Hepatocyte (in vitro differentiated cells): ENCODE measurements at regions not wholly inside any gene's neighbourhood (a gene's known extent, or its start where the extent isn't known, plus 50 kb on each side); places are given as distances from the start of the nearest gene placed in this dataset.

ENCODE experiments used
- DNase-seq: peaks from one replicate; pipeline ENCODE4 v3.0.0-alpha.2; 2016; ENCODE audit warnings: low spot score
- H2AFZ ChIP-seq: fragments of 200-600 bp; sonication (generic); 2 replicates; pipeline ENCODE4 v1.6.0; 2016; ENCODE audit warnings: antibody characterized with exemption, mild to moderate bottlenecking
- H3K27ac ChIP-seq: fragments of 200-600 bp; sonication (generic); 2 replicates; pipeline ENCODE4 v1.5.1; 2016; ENCODE audit warnings: mild to moderate bottlenecking
- H3K27me3 ChIP-seq: fragments of 200-600 bp; sonication (generic); 2 replicates; pipeline ENCODE4 v1.6.1; 2016
- H3K36me3 ChIP-seq: fragments of 200-600 bp; sonication (generic); replicated peaks from 2 replicates; pipeline ENCODE4 v1.5.1; 2016; ENCODE audit warnings: low read depth; ENCODE audit not compliant: insufficient read depth
- H3K4me1 ChIP-seq: fragments of 200-600 bp; sonication (generic); 2 replicates; pipeline ENCODE4 v1.5.1; 2016; ENCODE audit warnings: mild to moderate bottlenecking, moderate library complexity; ENCODE audit not compliant: insufficient read depth
- H3K4me2 ChIP-seq: fragments of 200-600 bp; sonication (generic); 2 replicates; pipeline ENCODE4 v1.6.0; 2016
- H3K4me3 ChIP-seq: fragments of 200-600 bp; sonication (generic); 2 replicates; pipeline ENCODE4 v1.5.1; 2016; ENCODE audit warnings: mild to moderate bottlenecking
- H3K79me2 ChIP-seq: fragments of 200-600 bp; sonication (generic); 2 replicates; pipeline ENCODE4 v1.6.0; 2017; ENCODE audit warnings: mild to moderate bottlenecking
- H3K9me2 ChIP-seq: fragments of 200-600 bp; sonication (generic); replicated peaks from 2 replicates; pipeline ENCODE4 v1.6.0; 2017; ENCODE audit warnings: mild to moderate bottlenecking; ENCODE audit not compliant: insufficient read depth
- H3K9me3 ChIP-seq: fragments of 200-600 bp; sonication (generic); 2 replicates; pipeline ENCODE4 v1.5.1; 2016; ENCODE audit warnings: low read depth, mild to moderate bottlenecking
- H4K20me1 ChIP-seq: fragments of 200-600 bp; sonication (generic); 2 replicates; pipeline ENCODE4 v1.6.0; 2016; ENCODE audit warnings: mild to moderate bottlenecking; ENCODE audit not compliant: insufficient read depth, poor library complexity, severe bottlenecking
- EZH2 ChIP-seq: fragments of 200-600 bp; sonication (generic); IDR thresholded peaks from 2 replicates; pipeline ENCODE4 v1.6.1; 2016; ENCODE audit warnings: antibody characterized with exemption, mild to moderate bottlenecking, borderline replicate concordance
- EZH2phosphoT487 ChIP-seq: fragments of 200-600 bp; sonication (generic); IDR thresholded peaks from one replicate; pipeline ENCODE4 v1.6.1; 2018; ENCODE audit warnings: antibody characterized with exemption, mild to moderate bottlenecking, low read depth, moderate library complexity; ENCODE audit not compliant: unreplicated experiment, severe bottlenecking
- WGBS: methylation state at CpG from one replicate; pipeline ENCODE4 v1.1.6; 2016; ENCODE audit warnings: low lambda C conversion rate; ENCODE audit errors: missing lambda C conversion rate; 5-methylcytosine and 5-hydroxymethylcytosine counted together
- TF ChIP-seq, protein P1 (sequence below): fragments of 200-600 bp; sonication (generic); IDR thresholded peaks from 2 replicates; pipeline ENCODE4 v1.5.1; 2016; ENCODE audit warnings: antibody characterized with exemption, mild to moderate bottlenecking; ENCODE audit not compliant: poor library complexity

DNA sequence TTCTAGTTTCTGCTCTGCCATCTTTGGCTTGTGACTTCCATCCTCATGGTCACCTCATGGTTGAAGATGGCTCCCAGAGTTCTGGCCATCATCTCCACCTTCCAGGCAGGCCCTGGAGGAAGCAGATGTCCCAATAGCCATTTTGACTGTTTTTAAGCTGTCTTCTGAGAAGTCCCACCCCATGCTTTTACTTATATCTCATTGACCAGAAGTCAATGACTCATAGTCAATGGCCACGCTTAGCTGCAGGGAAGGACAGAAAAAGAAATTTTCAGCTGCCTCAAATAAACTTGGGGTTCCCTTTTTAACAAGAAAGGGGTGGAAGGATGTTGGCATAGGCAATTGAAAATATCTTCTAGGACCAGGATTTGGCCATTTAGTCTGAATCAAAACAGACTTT, 168.1 kb downstream of the AACS start:
- 97% methylated on average over 1 of the region's 1 CpG for WGBS
- no peaks in the 10 kb centered on the region for H3K9me3 ChIP-seq
- TF ChIP-seq EZH2: no peak
- no peak for TF ChIP-seq EZH2phosphoT487
- TF ChIP-seq, protein P1, sequence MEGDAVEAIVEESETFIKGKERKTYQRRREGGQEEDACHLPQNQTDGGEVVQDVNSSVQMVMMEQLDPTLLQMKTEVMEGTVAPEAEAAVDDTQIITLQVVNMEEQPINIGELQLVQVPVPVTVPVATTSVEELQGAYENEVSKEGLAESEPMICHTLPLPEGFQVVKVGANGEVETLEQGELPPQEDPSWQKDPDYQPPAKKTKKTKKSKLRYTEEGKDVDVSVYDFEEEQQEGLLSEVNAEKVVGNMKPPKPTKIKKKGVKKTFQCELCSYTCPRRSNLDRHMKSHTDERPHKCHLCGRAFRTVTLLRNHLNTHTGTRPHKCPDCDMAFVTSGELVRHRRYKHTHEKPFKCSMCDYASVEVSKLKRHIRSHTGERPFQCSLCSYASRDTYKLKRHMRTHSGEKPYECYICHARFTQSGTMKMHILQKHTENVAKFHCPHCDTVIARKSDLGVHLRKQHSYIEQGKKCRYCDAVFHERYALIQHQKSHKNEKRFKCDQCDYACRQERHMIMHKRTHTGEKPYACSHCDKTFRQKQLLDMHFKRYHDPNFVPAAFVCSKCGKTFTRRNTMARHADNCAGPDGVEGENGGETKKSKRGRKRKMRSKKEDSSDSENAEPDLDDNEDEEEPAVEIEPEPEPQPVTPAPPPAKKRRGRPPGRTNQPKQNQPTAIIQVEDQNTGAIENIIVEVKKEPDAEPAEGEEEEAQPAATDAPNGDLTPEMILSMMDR: no peak

DNA sequence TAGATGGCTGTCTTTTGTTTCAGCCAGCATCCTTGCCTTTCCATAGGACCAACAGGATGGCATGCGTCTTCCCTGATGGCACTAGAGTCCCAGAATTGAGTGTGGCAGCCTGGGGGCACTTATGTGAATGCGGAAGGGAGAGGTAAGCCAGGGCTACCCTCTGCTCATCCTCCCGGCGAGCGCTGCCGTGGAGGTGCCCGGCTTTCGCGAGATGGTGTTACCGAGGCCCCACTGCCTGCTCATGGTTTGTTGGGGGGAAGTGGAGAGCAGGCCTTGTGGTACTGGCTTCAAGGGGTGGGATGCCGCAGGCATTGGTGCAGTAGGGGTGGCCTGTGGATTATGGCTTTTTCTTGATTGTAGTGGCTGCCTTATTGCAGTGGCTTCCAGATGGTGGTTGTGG, 174.3 kb downstream of the AACS start:
- no peaks in the 10 kb centered on the region for H3K9me3 ChIP-seq
- no peak overlapping the region for H3K4me3 ChIP-seq
- TF ChIP-seq, protein P1: no peak
- TF ChIP-seq EZH2phosphoT487: no peak
- no peak for TF ChIP-seq EZH2
- no peaks in the 10 kb centered on the region for H3K4me1 ChIP-seq
- H3K27me3 ChIP-seq: no peaks in the 10 kb centered on the region
- H3K36me3 ChIP-seq: no peaks in the 10 kb centered on the region
- no peak overlapping the region for H2AFZ ChIP-seq
- 98% methylated on average over 11 of the region's 11 CpGs for WGBS
- H4K20me1 ChIP-seq: no peaks in the 10 kb centered on the region
- H3K79me2 ChIP-seq: no peaks in the 10 kb centered on the region
- no peak for DNase-seq
- H3K4me2 ChIP-seq: no peak overlapping the region
- no peaks in the 10 kb centered on the region for H3K9me2 ChIP-seq
- no peak overlapping the region for H3K27ac ChIP-seq

More for the DNA sequence above, 168.1 kb downstream of the AACS start:
- H3K4me1 ChIP-seq: no peaks in the 10 kb centered on the region
- H3K27ac ChIP-seq: no peak overlapping the region
- H3K79me2 ChIP-seq: no peaks in the 10 kb centered on the region
- no peak overlapping the region for H3K4me2 ChIP-seq
- H4K20me1 ChIP-seq: no peaks in the 10 kb centered on the region
- H3K4me3 ChIP-seq: no peak overlapping the region
- H2AFZ ChIP-seq: no peak overlapping the region
- no peak for DNase-seq
- no peaks in the 10 kb centered on the region for H3K9me2 ChIP-seq
- no peaks in the 10 kb centered on the region for H3K36me3 ChIP-seq
- no peaks in the 10 kb centered on the region for H3K27me3 ChIP-seq

DNA sequence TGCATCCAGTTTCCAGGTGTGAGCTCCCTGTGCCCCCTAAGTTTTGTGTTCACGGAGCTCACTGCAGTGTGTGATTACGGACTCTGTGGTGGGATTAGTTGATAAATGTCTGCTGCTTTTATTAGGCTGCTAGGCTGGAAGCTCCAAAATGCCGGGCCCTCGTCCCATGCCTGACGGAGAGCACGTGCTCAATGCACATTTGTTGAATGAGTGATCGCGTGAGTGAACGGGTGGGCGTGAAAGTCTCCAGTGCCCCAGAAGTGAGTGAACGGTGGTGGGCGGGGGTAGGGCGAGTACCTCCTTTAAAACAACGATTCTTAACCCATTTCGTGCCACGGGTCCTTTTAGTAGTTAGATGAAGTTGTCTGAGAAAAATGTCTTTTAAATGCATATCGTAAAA, 175.5 kb downstream of the AACS start:
- Histone ChIP-seq H3K27me3 (no peaks in the 10 kb centered on the region), H3K4me2 (no peak overlapping the region), H3K4me3 (no peak overlapping the region), H3K27ac (no peak overlapping the region), H3K9me3 (no peaks in the 10 kb centered on the region), H3K79me2 (no peaks in the 10 kb centered on the region), H4K20me1 (no peaks in the 10 kb centered on the region), H2AFZ (no peak overlapping the region), H3K9me2 (no peaks in the 10 kb centered on the region), H3K36me3 (no peaks in the 10 kb centered on the region), H3K4me1 (no peaks in the 10 kb centered on the region)
- DNase-seq: no peak
- 72% methylated on average over 17 of the region's 17 CpGs for WGBS
- TF ChIP-seq, protein P1: no peak
- TF ChIP-seq EZH2phosphoT487 (no peak), EZH2 (no peak)

DNA sequence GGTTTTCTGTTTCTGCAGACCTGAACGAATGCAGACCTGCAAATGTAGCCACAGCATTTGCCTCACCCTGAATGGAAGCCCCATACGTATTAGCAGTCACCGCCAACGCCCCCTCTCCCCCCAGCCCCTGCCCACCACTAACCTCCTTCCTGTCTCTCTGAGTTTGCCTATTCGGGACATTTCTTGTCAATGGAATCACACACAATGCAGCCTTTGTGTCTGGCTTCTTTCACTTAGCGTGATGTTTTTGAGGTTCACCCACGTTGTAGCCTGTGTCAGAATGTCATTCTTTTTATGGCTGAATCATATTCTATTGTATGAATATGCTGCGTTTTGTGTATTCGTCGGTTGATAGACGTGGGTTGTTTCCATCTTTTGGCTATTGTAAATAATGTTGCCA, 178.6 kb downstream of the AACS start:
- Histone ChIP-seq H3K9me3 (no peaks in the 10 kb centered on the region), H3K4me3 (no peak overlapping the region), H3K36me3 (no peaks in the 10 kb centered on the region), H3K79me2 (no peaks in the 10 kb centered on the region), H3K27ac (no peak overlapping the region), H3K9me2 (no peaks in the 10 kb centered on the region), H3K4me2 (no peak overlapping the region), H2AFZ (no peak overlapping the region), H4K20me1 (no peaks in the 10 kb centered on the region), H3K27me3 (no peaks in the 10 kb centered on the region), H3K4me1 (no peaks in the 10 kb centered on the region)
- DNase-seq: no peak
- TF ChIP-seq, protein P1: no peak
- TF ChIP-seq EZH2phosphoT487: no peak
- no peak for TF ChIP-seq EZH2
- 80% methylated on average over 11 of the region's 11 CpGs for WGBS
